NCI-H526 treated with DMSO at 0.1 percent for 48 hours (cell line): ENCODE measurements at regions not wholly inside any gene's neighbourhood (a gene's known extent, or its start where the extent isn't known, plus 50 kb on each side); places are given as distances from the start of the nearest gene placed in this dataset.

Source experiments
- DNase-seq: peaks from one replicate; lab custom pipeline; 2025; lab: John Stamatoyannopoulos, UW

GRCh38 chr20:51158226-51158625 is 135.3 kb upstream of the KCNG1 start:
- no peak for DNase-seq

GRCh38 chr20:51156041-51156982 is 133.4 kb upstream of the KCNG1 start:
- no peak for DNase-seq

GRCh38 chr20:51154708-51155690 is 132.1 kb upstream of the KCNG1 start:
- no peak for DNase-seq

- no peak for DNase-seq
Observed at GRCh38 chr20:51153867-51154707, 131.2 kb upstream of the KCNG1 start.

- DNase-seq = no peak
Observed at GRCh38 chr20:51148941-51149340, 126.0 kb upstream of the KCNG1 start.

- no peak for DNase-seq
Observed at GRCh38 chr20:51144476-51144875, 121.6 kb upstream of the KCNG1 start.

- no peak for DNase-seq
Observed at GRCh38 chr20:51143652-51144051, 120.7 kb upstream of the KCNG1 start.

- no peak for DNase-seq
Observed at GRCh38 chr20:51142448-51142847, 119.5 kb upstream of the KCNG1 start.

GRCh38 chr20:51140671-51141070 is 117.8 kb upstream of the KCNG1 start:
- DNase-seq = no peak

- no peak for DNase-seq
Observed at GRCh38 chr20:51139891-51140290, 117.0 kb upstream of the KCNG1 start.

- no peak for DNase-seq
Observed at GRCh38 chr20:51138576-51138975, 115.7 kb upstream of the KCNG1 start.

GRCh38 chr20:51137461-51137860 is 114.6 kb upstream of the KCNG1 start:
- no peak for DNase-seq

- DNase-seq = no peak
Observed at GRCh38 chr20:51135926-51136715, 113.2 kb upstream of the KCNG1 start.

- DNase-seq = no peak
Observed at GRCh38 chr20:51134405-51134804, 111.5 kb upstream of the KCNG1 start.

- no peak for DNase-seq
Observed at GRCh38 chr20:51132279-51132678, 109.4 kb upstream of the KCNG1 start.

- no peak for DNase-seq
Observed at GRCh38 chr20:51131811-51132210, 108.9 kb upstream of the KCNG1 start.

GRCh38 chr20:51129147-51129776 is 106.4 kb upstream of the KCNG1 start:
- DNase-seq = no peak

- DNase-seq = no peak
Observed at GRCh38 chr20:51128198-51128597, 105.3 kb upstream of the KCNG1 start.

GRCh38 chr20:51127713-51128112 is 104.8 kb upstream of the KCNG1 start:
- DNase-seq = no peak

GRCh38 chr20:51126337-51126736 is 103.4 kb upstream of the KCNG1 start:
- no peak for DNase-seq
